GM12872 (cell line): ENCODE measurements at regions not wholly inside any gene's neighbourhood (a gene's known extent, or its start where the extent isn't known, plus 50 kb on each side); places are given as distances from the start of the nearest gene placed in this dataset.

ENCODE experiments used
- CTCF ChIP-seq: IDR thresholded peaks from 3 replicates; pipeline ENCODE4 v1.5.1; 2011; ENCODE audit warnings: low read depth, mild to moderate bottlenecking, low read length, moderate library complexity; ENCODE audit not compliant: insufficient read depth

- TF ChIP-seq CTCF: no peak
These were observed 324.3 kb upstream of the POU3F1 start for GRCh38 chr1:38370716-38371504.

GRCh38 chr1:38365242-38365641, 318.6 kb upstream of the POU3F1 start:
- no peak for TF ChIP-seq CTCF

- no peak for TF ChIP-seq CTCF
These were observed 315.0 kb upstream of the POU3F1 start for GRCh38 chr1:38361566-38361965.

- TF ChIP-seq CTCF: 0 out of 3 replicates have a peak, but pooled peaks have one; percentile 21
These were observed 314.2 kb upstream of the POU3F1 start for GRCh38 chr1:38360807-38361206.

- no peak for TF ChIP-seq CTCF
These were observed 307.4 kb upstream of the POU3F1 start for GRCh38 chr1:38353956-38354355.

- no peak for TF ChIP-seq CTCF
These were observed 306.3 kb upstream of the POU3F1 start for GRCh38 chr1:38352869-38353268.

- no peak for TF ChIP-seq CTCF
These were observed 301.0 kb upstream of the POU3F1 start for GRCh38 chr1:38347446-38348175.
